ENCODE measurements at regions not wholly inside any gene's neighbourhood (a gene's known extent, or its start where the extent isn't known, plus 50 kb on each side); places are given as distances from the start of the nearest gene placed in this dataset.

DNA sequence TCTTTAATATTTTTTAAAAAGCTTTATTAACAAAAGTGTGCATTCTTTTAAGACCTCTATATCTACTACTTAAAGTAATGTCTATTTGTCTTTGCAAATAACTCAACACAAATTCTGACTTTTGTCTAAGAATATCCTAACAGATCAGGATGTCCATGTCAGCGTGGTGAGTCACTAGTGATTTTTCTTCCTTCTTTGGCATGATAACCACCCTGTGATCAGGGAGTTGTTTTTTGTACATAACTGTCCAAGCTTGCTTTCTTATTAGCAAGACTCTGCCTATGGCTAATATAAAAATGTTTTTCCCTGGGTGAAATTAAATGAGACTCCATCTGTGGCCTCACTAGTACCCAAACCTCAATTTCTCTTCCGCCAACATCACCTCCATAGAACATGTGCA, 688.9 kb upstream of the ADGRL2 start:
- TF ChIP-seq CTCF (IDR thresholded peaks at IDR 0.05 in 4 of 5, conservative IDR thresholded peaks at IDR 0.05 in 1 of 5) (no peak), POLR2A (IDR thresholded peaks at IDR 0.05) (no peak)
